NCI-H2081 treated with DMSO at 0.1 percent for 48 hours (cell line): ENCODE measurements at regions not wholly inside any gene's neighbourhood (a gene's known extent, or its start where the extent isn't known, plus 50 kb on each side); places are given as distances from the start of the nearest gene placed in this dataset.
A peak's percentile ranks its signal among the peaks of the same experiment; 100 is the strongest.
"Not testable (repeated sequence)": the region's sequence is repeated elsewhere in the genome, so short reads cannot be mapped to it uniquely, and the experiment has no call there.

Experiments
- DNase-seq: peaks from one replicate; lab custom pipeline; 2025; lab: John Stamatoyannopoulos, UW

GRCh38 chr6:19692506-19693298 lies 144.5 kb upstream of the ID4 start:
- DNase-seq = no peak

GRCh38 chr6:19694697-19695096 lies 142.5 kb upstream of the ID4 start:
- DNase-seq = no peak

DNA sequence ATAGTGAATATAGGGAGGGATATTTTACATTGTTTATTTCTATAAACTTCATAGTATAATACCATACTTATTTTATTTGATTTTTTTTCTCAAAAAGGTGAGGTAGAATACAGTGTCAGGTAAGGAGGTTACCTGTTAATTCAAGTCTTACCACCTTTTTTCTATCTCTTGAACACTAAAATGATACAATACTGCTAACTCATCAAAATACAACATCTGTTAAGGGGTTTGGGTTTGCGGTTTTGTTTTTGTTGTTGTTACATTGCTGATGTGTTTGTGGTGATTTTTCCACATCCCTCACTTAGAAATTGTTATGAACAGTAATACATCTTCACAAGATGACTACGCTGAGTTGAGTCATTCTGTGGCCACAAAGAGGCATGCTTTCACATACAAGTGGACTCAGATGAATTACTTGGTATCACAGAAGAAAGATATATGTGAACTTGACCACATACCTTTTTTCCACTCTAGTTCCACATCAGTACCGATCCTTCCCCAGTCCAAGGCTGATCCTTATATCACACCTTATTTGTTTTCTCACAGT lies 139.4 kb upstream of the ID4 start:
- no peak for DNase-seq

- no peak for DNase-seq
Measured at GRCh38 chr6:19699932-19700331, 137.2 kb upstream of the ID4 start.

DNA sequence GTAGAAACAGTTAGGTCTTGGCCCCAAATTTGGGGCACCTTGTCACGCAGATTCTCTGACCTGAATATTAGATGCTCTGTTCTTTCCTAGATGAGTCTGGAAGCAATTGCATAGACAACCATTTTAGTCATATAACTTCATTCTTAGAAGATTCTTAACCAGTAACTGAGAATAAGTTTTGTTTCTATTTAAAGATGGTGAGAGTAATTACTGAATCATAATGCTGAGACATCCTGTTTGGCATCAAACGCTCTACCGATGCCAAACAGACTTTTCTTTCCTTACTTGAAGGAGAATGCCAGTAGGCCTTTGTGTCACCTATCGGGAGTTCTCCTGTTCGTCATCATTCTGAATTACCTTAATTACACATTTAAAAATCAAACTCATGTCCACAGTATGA lies 131.6 kb upstream of the ID4 start:
- DNase-seq = no peak

DNA sequence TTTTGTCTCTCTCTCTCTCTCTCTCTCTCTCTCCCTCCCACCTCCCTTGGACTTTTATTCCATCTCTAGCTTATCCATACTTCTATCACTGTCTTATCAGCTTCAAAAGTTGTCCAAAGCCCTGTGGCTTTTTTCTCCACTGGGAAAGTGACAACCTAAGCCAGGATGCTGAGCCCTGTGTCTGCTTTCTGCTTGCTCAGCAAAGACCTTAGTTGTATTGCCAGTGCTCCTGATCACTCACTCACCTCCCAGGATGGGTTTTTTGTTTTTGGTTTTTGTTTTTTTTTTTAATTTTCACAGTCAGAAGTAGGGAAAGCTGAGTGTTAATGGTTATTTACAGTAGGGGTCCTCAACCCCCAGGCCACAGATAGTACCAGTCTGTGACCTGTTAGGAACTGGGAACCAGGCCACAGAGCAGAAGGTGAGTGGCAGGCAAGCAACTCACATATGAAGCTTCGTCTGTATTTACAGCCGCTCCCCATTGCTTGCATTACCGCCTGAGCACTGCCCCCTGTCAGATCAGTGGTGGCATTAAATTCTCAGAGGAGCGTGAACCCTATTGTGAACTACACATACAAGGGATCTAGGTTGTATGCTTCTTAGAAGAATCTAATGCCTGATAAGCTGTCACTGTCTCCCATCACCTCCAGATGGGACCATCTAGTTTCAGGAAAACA lies 125.0 kb upstream of the ID4 start:
- DNase-seq = no peak

DNA sequence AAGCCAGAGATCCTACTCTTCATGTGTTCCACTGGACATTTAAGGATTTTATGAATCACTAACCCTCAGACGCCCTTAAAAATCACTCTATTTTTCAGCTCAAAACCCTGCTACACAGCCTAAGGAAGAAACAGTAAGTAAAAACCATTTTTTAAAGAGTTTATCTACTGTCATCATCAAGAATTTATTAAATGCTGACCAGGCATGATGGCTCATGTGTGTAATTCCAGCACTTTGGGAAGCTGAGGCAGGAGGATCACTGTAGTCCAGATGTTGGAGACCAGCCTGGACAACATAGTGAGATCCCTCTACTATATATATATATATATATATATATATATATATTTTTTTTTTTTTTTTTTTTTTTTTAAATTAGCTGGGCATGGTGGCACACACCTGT lies 124.2 kb upstream of the ID4 start:
- no peak for DNase-seq

- DNase-seq = no peak
Measured at GRCh38 chr6:19713411-19713810, 123.8 kb upstream of the ID4 start.

DNA sequence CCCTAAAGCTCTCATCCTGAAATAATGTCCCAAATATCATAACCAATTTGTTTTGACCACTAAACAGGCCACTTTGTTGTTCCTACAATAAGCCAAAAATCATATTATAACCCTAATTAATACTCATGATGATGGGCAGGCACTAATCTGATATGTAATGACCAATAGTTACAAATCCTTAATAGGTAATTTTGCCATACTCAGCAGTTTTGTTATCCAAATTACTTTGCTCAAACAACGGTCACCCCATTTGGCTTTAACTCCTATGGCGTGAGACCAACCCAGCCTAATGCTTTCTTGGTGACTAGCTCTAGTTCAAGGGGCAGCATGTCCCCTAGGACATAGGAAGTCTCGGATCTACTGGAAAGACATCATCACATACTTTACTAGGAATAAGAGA lies 123.2 kb upstream of the ID4 start:
- DNase-seq = no peak

- no peak for DNase-seq
Measured at GRCh38 chr6:19714434-19715166, 122.6 kb upstream of the ID4 start.

GRCh38 chr6:19715167-19715551 lies 122.0 kb upstream of the ID4 start:
- no peak for DNase-seq

DNA sequence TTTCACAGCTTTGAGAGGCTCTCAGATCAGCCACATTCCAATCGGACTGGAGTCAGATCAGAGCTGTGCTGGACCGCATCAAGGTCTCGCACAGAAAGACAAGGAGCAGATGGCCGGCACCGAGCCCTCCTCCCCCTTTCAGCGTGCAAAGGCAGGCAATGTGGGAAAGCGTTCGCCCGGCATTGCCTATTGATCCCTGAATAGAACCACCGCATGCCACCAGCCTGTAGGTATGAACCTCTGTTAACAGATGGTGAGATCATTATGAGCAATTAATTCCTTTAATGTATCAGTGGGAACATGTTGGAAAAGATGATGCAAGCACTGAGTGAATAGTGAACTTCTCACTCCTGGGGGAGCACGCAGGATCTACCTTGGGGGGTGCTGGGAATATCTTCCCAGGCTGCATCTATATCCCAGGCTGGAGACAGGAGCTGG lies 117.5 kb upstream of the ID4 start:
- DNase-seq = no peak

GRCh38 chr6:19721766-19722377 lies 115.3 kb upstream of the ID4 start:
- no peak for DNase-seq

DNA sequence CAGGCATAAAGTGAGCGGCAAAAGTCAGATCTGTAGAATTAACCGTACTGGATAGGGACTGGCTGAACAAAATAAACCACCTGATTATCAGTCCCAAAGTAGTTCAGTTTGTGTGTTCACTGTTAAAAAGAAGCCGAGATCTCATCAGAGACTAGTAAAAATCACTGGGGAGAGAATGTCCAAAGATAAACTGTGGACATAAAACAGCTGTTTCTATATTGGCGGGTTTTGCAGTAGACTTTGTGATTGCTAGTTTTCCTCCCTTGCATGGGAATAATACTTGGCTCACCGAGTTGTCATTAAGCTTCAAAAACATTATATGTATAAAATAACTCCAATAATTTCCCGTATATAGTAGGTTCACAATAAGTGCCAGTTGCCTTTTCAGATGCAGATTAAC lies 114.2 kb upstream of the ID4 start:
- no peak for DNase-seq

DNA sequence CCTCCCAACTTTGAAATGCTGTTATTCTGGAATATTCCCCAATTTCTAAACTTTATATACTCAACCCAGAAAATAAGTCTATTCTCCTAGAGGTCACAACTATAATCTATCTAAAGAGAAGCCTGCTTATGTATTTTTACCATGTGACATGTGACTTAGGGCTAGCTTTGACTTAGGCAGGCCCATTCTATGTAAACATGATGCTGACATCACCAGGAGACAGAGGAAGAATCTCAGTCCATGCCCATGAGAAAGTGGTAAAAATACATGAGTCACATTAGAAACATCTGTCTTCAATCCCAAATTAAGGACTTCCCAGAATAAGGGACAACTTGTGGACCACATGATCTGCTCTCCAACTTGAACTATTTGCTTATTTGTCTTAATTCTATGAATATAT lies 113.6 kb upstream of the ID4 start:
- DNase-seq = no peak

DNA sequence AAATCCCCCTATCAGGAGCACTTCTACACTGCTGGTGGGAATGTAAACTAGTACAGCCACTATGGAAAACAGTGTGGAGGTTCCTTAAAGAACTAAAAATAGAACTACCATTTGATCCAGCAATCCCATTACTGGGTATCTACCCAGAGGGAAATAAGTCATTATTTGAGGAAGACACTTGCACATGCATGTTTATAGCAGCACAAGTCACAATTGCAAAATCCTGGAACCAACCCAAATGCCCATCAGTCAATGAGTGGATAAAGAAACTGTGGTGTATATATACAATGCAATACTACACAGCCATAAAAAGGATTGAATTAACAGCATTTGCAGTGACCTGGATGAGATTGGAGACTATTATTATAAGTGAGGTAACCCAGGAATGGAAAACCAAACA lies 111.7 kb upstream of the ID4 start:
- not testable (repeated sequence) for DNase-seq

GRCh38 chr6:19731282-19731681 lies 105.9 kb upstream of the ID4 start:
- DNase-seq = no peak

DNA sequence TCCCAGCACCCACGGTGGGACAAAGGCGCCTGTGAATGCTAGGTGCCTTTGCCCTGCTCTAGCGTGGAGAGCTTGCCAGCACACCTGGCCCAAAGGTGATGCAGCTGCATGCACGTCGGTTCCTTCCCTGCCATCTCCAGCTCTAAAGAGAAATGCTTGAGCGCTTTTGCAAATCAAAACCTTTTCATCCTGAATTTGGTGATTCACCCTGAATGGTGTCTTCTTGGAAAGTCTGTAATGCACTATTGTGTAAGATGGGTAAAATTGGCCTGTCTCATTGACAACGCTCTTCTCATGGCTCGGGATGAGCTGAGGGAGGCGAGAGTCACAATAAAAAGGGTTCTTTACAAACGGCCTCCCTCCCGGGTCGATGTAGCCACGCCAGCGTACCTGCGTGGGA lies 103.1 kb upstream of the ID4 start:
- DNase-seq = no peak

- DNase-seq = no peak
Measured at GRCh38 chr6:19734519-19734918, 102.7 kb upstream of the ID4 start.

DNA sequence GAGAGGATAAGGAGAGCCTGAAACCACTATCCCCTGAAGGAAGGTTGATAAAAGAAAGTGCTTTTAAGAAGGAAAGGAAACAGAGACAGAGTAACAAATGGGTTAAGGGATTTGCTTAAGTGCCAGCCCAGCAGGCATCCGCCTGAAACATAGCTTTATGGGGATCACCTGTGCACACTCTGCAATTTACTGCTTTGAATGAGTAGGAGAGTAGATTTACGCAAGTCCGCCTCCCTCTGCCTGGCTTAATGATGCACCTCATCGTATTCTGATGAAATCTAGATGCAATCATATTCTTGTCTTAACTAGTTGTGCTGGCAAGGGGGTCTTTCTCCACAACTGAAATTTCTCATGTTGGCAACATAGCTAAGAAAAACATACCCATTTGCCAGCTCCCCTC lies 101.1 kb upstream of the ID4 start:
- peak; percentile 45 for DNase-seq

GRCh38 chr6:19738010-19738409 lies 99.2 kb upstream of the ID4 start:
- DNase-seq = no peak

DNA sequence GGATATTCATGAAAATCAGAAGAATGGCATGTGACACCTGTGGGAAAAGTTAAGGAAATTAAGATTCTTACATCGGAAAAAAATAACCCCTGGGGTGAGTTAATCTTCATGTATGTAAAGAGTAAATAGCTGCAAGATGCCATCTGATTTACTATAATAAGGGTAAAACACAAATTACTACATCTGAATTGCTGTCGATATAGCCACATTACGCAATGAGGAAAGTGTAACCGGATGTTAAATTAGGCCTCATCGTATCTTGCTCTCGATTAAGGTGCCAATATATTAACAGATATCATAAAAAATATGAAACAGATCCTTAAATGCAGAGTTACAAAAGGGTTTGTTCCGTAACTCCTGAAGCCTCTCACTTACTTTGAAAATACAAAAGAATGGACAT lies 87.4 kb upstream of the ID4 start:
- no peak for DNase-seq
